Liver (tissue), 8 donors: ENCODE measurements at regions not wholly inside any gene's neighbourhood (a gene's known extent, or its start where the extent isn't known, plus 50 kb on each side); places are given as distances from the start of the nearest gene placed in this dataset.

Experiments used
- DNase-seq: peaks from one replicate; pipeline ENCODE4 v3.0.0-alpha.2; 2017; ENCODE audit warnings: low spot score
- H3K27ac ChIP-seq, 2 donors: one replicate each; pipeline ENCODE4 v1.7.0; 2013; ENCODE audit warnings: inconsistent platforms in 2 of 2, low read length in 2 of 2, control low read depth in 1 of 2, low read depth in 1 of 2, mild to moderate bottlenecking in 1 of 2
- H3K27me3 ChIP-seq, 4 donors: one replicate each; pipeline versions ENCODE4 v1.6.1 to v1.7.0; 2013; ENCODE audit warnings: low read length in 3 of 4, inconsistent platforms in 1 of 4, mild to moderate bottlenecking in 1 of 4, moderate library complexity in 1 of 4; ENCODE audit not compliant: control insufficient read depth in 4 of 4, insufficient read depth in 4 of 4
- H3K36me3 ChIP-seq, 4 donors: one replicate each; pipeline versions ENCODE4 v1.6.1 to v1.7.0; 2013; ENCODE audit warnings: low read length in 3 of 4, mild to moderate bottlenecking in 3 of 4, low read depth in 1 of 4, moderate library complexity in 1 of 4; ENCODE audit not compliant: control insufficient read depth in 4 of 4, insufficient read depth in 3 of 4
- H3K4me1 ChIP-seq, 4 donors: one replicate each; pipeline versions ENCODE4 v1.6.1 to v1.7.0; 2013; ENCODE audit warnings: low read length in 3 of 4, mild to moderate bottlenecking in 3 of 4, moderate library complexity in 1 of 4; ENCODE audit not compliant: control insufficient read depth in 4 of 4, insufficient read depth in 4 of 4
- H3K4me3 ChIP-seq, 3 donors: one replicate each; pipeline versions ENCODE4 v1.6.1 to v1.7.0; 2013; ENCODE audit warnings: low read length in 3 of 3, control low read depth in 1 of 3, low read depth in 1 of 3, mild to moderate bottlenecking in 1 of 3
- H3K9ac ChIP-seq, 2 donors: one replicate each; pipeline ENCODE4 v1.7.0; 2013; ENCODE audit warnings: low read length in 2 of 2, mild to moderate bottlenecking in 2 of 2, moderate library complexity in 2 of 2, control low read depth in 1 of 2, low read depth in 1 of 2
- H3K9me3 ChIP-seq, 4 donors: one replicate each; pipeline versions ENCODE4 v1.6.1 to v1.7.0; 2013; ENCODE audit warnings: low read length in 3 of 4; ENCODE audit not compliant: control insufficient read depth in 4 of 4
- ATF3 ChIP-seq: IDR thresholded peaks from 2 replicates; pipeline ENCODE4 v1.6.1; 2016; ENCODE audit warnings: antibody characterized with exemption
- CTCF ChIP-seq: fragments of 150-350 bp; IDR thresholded peaks from 2 replicates; pipeline ENCODE4 v1.5.1; 2017; ENCODE audit warnings: improper control_type of control experiment, low read depth, low read length; ENCODE audit not compliant: missing input control
- FOXA1 ChIP-seq: IDR thresholded peaks from 2 replicates; pipeline ENCODE4 v1.6.1; 2016; ENCODE audit warnings: antibody characterized with exemption
- FOXA2 ChIP-seq: IDR thresholded peaks from 2 replicates; pipeline ENCODE4 v1.6.1; 2016; ENCODE audit warnings: antibody characterized with exemption
- GABPA ChIP-seq, 2 donors: IDR thresholded peaks in 1 of 2; conservative IDR thresholded peaks in 1 of 2; 2 replicates each; pipeline ENCODE4 v1.6.1; 2016; ENCODE audit warnings: antibody characterized with exemption in 2 of 2, mild to moderate bottlenecking in 1 of 2, moderate library complexity in 1 of 2
- HNF4G ChIP-seq: IDR thresholded peaks from 2 replicates; pipeline ENCODE4 v1.6.1; 2016; ENCODE audit warnings: antibody characterized with exemption
- JUND ChIP-seq, 2 donors: IDR thresholded peaks; 2 replicates each; pipeline ENCODE4 v1.6.1; 2016; ENCODE audit warnings: antibody characterized with exemption in 2 of 2
- MAX ChIP-seq: IDR thresholded peaks from 2 replicates; pipeline ENCODE4 v1.6.1; 2016; ENCODE audit warnings: antibody characterized with exemption
- NR2F2 ChIP-seq: IDR thresholded peaks from 2 replicates; pipeline ENCODE4 v1.6.1; 2016; ENCODE audit warnings: antibody characterized with exemption
- RAD21 ChIP-seq, 2 donors: IDR thresholded peaks; 2 replicates each; pipeline ENCODE4 v1.6.1; 2016; ENCODE audit warnings: antibody characterized with exemption in 2 of 2, mild to moderate bottlenecking in 2 of 2
- REST ChIP-seq: IDR thresholded peaks from 2 replicates; pipeline ENCODE4 v1.6.1; 2016; ENCODE audit warnings: antibody characterized with exemption, mild to moderate bottlenecking
- TAF1 ChIP-seq: conservative IDR thresholded peaks from 2 replicates; pipeline ENCODE4 v1.6.1; 2016; ENCODE audit warnings: antibody characterized with exemption, mild to moderate bottlenecking
- ZBTB33 ChIP-seq: IDR thresholded peaks from 2 replicates; pipeline ENCODE4 v1.6.1; 2016; ENCODE audit warnings: antibody characterized with exemption
- WGBS: extraction: QIAGEN DNeasy Blood & Tissue Kit; methylation state at CpG from one replicate; pipeline ENCODE4 v1.1.7; 2013; 5-methylcytosine and 5-hydroxymethylcytosine counted together
- donor health status: healthy.
- donor health status: healthy.
- donor health status: healthy.
- donor health status: healthy.
- donor health status: healthy.

GRCh38 chr10:71062156-71062555, 150.2 kb upstream of the UNC5B start:
- 92% methylated on average over 5 of the region's 5 CpGs for WGBS
- Histone ChIP-seq H3K9me3 (no peaks in the 10 kb centered on the region), H3K27ac (no peak overlapping the region), H3K36me3 (no peaks in the 10 kb centered on the region), H3K9ac (no peak overlapping the region), H3K4me3 (no peak overlapping the region), H3K4me1 (no peaks in the 10 kb centered on the region), H3K27me3 (no peaks in the 10 kb centered on the region)
- TF ChIP-seq MAX (no peak), NR2F2 (no peak), FOXA1 (no peak), TAF1 (no peak), ZBTB33 (no peak), HNF4G (no peak), GABPA (IDR thresholded peaks at IDR 0.05 in 1 of 2, conservative IDR thresholded peaks at IDR 0.05 in 1 of 2) (no peak), FOXA2 (no peak), RAD21 (IDR thresholded peaks at IDR 0.05) (no peak), JUND (IDR thresholded peaks at IDR 0.05) (no peak)
- DNase-seq, result no peak

GRCh38 chr10:71063401-71063800, 149.0 kb upstream of the UNC5B start:
- TF ChIP-seq GABPA (IDR thresholded peaks at IDR 0.05 in 1 of 2, conservative IDR thresholded peaks at IDR 0.05 in 1 of 2) (no peak), REST (no peak), CTCF (no peak), RAD21 (IDR thresholded peaks at IDR 0.05) (no peak), ATF3 (no peak)
- H3K27ac ChIP-seq, result no peak overlapping the region
- no peaks in the 10 kb centered on the region for H3K9me3 ChIP-seq
- no peaks in the 10 kb centered on the region for H3K4me1 ChIP-seq
- 78% methylated on average over 7 of the region's 7 CpGs for WGBS
- no peaks in the 10 kb centered on the region for H3K36me3 ChIP-seq
- no peak overlapping the region for H3K4me3 ChIP-seq
- H3K9ac ChIP-seq, result no peak overlapping the region
- H3K27me3 ChIP-seq, result no peaks in the 10 kb centered on the region
- DNase-seq, result no peak
